HG02970 (cell line): ENCODE measurements at regions not wholly inside any gene's neighbourhood (a gene's known extent, or its start where the extent isn't known, plus 50 kb on each side); places are given as distances from the start of the nearest gene placed in this dataset.
A peak's percentile ranks its signal among the peaks of the same experiment; 100 is the strongest.
"Not testable (repeated sequence)": the region's sequence is repeated elsewhere in the genome, so short reads cannot be mapped to it uniquely, and the experiment has no call there.

Experiments used
- ATAC-seq: cut with Tn5 transposase; IDR thresholded peaks from one replicate; pipeline ENCODE4 v1.9.1; 2021; ENCODE audit warnings: mild to moderate bottlenecking, moderate library complexity, moderate number of reproducible peaks; ENCODE audit not compliant: unreplicated experiment, low FRiP score

DNA sequence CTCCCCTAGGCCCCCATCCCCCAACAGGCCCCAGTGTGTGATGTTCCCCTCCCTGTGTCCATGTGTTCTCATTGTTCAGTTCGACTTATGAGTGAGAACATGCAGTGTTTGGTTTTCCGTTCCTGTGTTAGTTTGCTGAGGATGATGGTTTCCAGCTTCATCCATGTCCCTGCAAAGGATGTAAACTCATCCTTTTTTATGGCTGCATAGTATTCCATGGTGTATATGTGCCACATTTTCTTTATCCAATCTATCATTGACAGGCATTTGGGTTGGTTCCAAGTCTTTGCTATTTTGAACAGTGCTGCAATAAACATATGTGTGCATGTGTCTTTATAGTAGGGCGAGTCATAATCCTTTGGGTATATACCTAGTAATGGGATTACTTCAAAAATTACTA is 295.8 kb upstream of the NUDT12 start:
- ATAC-seq: not testable (repeated sequence)

DNA sequence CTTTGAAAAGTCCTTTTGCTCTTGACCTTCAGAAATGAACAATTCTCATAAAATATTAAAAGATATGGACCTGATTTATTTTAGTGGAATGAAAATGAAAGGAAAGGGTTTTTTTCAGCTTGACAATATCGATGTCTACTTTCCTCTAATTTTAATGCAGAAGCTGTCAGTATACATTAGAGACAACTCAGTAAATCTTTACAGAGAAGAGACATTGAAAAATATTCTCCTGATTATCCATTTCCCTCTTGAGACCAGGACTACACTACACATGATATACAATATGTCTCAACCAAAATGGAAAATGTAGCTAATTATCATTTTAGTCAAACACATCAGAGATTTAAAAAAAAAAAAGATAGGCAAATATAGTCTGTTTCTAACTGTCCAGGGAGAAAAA is 288.5 kb upstream of the NUDT12 start:
- ATAC-seq: no peak

DNA sequence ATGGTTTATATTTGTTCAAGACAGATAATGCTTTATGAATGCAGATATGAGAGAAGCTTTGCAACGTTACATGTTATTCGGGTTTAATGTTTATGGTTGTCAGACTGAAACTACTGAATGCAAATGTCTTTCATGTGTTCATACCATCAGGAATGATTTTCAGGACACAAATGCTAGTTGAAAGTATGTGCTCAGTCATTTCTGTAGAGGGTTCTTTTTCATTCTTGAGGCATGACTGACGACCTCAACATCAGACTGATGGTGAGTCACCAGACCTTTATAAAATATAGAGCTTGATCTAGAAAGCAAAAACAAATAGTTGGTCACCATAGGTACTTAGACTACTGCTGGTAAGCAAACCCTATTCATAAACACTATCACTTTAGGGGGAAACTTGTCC is 287.3 kb upstream of the NUDT12 start:
- ATAC-seq: no peak

DNA sequence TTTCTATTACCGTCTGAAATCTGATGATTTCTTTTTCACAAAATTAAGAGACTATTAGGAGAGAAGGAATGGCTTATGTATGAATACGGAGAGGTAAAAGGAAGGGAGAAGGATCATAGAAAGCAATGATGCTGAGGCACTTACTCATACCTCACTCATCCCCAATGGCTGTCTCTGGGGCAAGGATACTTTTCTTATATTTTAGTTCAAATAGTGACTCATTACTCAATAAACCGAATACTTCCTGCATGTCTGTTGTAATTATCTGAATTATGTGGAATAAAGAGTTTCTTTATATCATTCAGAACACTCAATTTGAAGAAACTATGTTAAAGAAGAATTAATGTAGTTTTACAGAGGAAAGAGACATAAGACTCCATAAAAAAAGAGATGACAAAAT is 284.5 kb upstream of the NUDT12 start:
- no peak for ATAC-seq

DNA sequence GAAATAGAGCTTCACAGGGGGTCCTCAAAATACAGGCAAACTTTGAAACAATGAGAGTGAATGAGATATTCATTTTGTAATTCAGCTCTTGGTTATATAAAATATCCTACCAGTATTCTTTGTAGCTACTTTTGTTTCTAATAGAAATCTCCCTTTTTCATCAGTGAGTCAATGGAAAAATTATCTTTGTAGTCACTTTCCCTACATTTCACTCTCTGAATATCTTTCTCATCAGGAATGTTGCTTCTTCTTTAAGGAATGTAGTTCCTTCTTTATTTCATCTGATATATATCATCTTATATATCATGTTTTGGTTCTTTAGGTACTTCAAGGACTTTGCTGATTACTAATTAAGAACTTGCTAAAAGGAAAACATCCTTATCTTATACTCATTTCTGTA is 280.3 kb upstream of the NUDT12 start:
- no peak for ATAC-seq

DNA sequence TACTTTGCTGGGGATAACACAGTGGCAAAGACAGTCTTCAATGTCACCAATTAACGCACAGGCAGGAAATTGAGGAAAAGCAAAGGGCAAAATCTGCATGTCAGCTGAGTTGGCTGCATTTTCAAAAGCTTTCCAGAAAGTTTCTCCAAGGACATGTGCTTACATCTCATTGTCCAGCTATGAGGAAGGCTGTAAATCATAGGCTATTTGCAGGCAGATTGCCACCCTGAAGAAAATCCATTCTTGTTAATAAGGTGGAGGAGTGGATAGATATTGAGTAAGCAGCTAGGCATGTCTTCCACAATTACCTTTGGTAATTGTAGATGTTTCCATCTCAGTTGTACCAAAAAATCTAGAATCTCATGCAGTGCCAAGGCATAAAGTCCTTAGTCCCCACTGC is 278.0 kb upstream of the NUDT12 start:
- ATAC-seq: no peak

DNA sequence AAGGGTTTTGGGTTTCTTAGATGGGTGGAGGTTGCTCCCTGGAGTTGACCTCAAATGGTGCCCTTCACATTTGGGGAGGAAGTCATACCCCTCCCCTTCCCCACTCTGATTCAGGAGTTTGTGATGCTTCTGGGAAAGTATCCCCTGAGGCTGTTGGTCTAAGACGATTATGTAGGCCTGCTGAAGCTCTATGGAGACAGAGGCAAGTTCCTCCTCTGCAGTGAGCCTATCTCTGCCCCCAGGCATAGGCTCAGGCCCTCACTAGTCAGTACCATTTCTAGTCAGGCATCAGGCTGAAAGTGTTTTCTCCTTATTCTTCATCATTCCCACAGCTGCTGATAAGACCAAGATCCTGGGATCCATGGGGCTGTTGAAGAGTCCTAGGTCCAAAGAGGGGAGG is 271.6 kb upstream of the NUDT12 start:
- ATAC-seq: no peak

DNA sequence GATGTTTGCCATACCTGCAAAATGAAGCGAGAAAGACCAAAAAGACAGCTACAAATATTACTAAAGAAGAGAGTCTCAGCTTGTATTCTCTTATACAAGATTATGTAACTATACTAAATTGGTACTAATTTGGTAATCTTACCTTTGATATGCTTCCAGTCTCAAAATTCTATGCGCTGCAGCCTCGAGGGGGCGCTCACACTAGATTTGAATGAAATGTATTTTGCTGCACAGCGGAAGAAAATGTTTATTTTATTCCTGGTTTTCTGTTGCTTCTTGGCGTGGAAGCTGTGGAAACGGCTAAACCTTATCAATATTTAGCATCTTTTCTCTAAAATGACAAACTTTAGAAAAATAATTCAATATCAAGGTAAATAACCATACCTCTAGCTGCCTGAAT is 267.0 kb upstream of the NUDT12 start:
- ATAC-seq: no peak

DNA sequence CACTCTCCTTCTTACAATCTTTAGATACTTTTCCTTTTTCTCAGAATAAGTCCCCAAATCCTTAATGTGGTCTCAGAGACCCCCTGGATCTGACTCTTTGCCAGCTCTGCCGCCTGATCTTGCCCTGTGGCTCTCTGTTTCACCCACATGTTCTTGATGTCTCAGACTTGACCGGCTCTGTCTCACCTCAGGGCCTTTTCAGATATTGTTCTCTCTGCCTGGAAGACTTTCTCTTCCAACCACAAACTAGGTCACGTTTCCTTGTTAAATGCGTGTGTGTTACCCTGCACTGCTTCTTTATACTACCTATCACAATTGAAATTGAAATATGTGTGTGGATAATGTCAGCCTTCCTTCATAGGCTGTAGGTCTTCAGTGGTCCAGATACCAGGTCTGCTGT is 265.4 kb upstream of the NUDT12 start:
- ATAC-seq: no peak

DNA sequence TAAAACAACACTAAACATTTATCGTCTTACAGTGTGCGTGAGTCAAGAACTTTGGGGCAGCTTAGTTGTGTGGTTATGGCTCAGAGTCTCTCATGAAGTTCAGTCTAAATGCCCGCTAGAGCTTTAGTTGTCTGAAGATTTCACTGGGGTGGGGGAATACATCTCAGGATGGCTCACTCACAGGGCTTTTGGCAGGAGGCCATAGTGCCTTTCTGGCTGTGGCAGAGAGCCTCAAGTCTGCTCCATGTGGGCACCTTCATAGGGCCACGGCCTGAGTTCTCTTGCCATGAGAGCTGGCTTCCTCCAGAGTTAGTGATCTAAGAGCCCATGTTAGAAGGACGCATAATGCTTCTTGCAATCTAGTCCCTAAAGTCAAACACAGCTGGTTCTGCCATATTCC is 258.8 kb upstream of the NUDT12 start:
- ATAC-seq: no peak

DNA sequence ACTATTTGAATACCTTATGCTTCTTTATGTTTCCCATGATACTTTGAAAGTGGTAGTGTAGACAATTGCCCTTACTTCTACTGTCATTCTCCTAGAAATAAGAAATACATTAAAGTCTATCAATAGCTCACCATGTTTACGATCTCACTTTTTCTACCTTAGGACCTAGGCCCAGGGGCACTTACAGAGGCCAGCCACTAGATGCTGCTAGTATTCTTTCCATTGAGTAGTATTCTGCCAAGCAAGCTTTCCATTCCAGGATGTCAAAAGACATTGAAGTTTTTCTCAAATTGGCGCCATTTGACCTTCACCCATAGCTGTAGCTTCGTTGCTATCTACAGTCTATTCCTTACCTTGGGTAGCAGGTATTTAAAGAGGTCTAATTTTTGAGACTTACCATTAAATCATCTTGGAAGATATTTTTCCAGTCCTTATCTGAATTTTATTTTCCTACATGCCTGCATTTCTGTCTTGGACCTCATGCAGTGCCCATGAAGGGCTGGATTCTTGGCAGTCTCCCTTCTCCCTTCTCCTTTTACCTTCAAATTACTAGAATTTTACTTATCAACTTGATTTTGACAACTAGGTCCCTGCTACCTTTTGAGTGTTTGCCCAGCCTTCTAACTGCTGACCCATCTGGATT is 246.0 kb upstream of the NUDT12 start:
- ATAC-seq: peak; percentile 75

DNA sequence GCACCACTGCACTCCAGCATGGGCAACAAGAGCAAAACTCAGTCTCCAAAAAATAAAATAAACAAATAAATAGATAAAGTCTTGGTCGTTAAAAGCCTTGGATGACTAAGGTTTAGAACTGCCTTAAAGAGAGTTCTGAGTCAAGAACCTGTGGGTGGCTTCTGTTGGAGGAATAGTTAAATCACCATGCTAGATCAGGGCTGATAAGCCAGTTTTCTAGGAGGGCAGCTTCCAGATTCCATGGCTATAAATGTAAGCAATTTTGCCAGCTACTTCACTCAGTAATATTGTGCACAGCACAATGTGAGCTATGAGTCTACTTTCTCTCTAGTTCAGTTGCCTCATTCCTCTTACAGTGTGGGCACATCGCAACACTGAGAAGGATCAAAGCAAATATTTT is 242.1 kb upstream of the NUDT12 start:
- ATAC-seq: no peak

DNA sequence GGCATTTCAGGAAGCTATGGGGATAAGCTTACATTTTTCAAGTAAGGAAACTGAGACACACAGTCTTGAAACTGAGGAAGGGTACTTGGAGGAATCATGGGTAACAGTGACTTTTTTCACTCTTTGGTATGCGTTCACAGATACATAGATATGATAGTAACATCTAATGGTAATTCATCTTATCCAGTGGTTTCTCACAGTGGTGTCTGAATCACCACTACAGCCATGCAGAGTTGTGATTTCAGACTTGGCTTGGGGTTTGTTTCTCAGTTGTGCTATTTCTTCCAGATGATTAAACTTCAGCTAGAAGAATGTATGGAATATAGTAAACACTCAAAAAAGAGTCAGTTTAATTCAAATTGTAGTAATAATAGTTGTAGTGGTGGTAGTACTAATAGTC is 239.1 kb upstream of the NUDT12 start:
- no peak for ATAC-seq

DNA sequence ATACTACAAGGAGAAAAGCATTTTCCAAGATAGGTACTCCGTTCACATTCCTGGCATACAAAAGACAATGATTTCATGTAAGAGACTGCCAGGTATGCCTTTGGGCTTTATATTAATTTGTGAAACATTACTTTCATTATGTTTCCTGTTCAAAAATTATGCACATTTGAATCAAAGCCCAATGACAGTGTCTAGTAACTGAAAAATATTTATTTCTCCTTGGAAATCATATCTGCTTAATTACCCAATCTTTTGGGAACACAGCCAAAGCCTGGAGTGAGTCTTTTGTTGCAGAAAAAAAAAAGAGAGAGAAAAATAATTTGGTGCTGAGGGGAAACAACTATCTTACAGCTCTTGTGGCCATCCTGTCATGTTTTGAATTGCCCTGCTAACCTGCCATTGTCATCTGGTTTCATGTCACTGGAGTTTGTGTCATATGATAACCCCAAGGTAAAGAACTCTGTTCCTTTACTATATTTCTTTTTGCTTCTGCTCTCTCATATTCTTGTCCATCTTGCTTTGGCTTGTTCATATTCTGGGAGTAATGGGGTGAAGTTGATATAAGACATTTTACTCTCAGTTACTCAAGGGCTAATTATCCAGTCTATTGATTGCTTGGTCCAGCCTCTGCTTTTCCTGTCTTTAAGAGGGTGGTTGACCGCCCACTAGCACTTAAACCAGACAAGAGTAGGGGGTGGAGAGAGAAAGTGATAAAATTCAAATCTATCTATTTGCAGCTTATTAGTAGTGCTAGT is 238.3 kb upstream of the NUDT12 start:
- no peak for ATAC-seq

DNA sequence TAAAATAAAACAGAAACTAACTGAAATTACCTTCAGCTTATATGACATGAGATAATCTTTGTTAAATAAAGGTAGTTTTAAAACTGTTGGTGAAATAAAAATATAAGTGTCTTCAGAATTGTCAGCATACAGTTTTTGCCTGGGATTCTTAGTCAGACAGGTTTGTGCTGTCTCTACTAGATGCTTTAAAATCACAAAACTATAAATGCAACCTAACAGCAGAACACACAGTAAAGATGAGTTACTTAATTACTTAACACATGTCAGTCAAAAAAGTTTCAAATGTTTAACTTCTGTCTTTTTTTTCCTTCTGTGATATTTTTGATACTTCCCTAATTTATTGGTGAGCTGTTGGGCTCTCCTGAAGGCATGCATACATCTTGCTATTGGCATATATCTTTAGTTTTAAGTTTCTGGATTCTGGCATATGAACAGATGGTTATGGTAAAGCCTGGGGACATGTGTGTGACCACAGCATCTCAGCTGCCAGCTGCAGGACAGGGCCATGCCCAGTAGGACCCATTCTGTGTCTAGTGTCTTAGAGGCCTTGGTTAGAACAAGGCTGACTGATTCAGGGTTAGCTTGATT is 231.1 kb upstream of the NUDT12 start:
- ATAC-seq: no peak

DNA sequence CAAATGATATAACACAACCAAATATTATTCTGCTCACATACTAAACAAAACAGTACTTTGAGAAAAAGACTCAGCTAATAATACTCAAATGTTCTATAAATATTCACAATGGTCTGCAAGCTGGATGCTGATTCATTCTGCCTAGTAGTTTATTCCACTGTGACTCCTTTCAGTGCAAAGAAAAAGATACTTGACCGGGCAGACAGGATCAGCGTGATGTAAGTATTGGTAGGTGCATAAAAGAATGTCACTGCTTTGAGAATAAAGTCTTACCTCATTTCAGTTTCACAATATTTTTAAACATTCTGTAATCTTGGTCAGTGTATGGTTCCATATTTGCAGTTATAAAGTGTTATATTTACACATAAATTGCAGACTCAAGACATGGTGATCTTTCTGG is 223.0 kb upstream of the NUDT12 start:
- ATAC-seq: no peak

DNA sequence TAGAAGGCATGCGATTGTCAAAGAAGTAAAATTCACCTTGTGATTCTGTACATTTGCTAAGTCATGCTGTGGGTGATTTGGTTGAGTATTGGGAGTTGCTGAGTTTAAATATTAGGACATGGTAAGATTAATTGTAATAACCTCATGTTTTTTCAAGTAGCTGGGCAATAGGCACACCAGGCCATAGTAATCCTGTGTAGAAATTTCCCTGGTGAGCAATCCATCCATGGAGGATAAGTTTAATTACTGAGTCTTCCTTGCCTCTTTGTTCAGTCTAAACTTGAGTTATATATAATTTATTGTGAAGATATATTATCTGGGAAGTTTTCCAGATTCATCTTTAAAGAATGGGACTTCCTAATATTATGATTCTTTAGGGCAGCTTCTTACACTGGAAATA is 221.1 kb upstream of the NUDT12 start:
- no peak for ATAC-seq

DNA sequence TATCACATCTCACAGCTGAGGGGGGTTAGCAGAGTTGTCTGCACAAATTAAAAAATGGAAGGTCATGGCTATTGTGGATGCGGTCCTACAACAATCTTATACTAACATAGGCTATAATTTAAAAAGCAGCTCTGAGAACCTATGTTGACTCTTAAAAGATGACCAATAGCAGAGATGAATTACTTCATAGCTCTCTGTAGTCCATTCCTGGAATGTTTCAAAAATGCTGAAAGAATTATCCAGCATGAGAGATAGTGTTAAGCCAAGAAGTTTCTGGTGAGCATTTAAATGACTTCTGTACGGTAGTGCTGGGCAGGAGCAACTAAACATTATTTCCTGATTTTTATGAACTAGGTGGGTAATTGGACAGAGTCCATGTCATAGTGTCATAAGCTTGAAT is 218.2 kb upstream of the NUDT12 start:
- ATAC-seq: no peak

DNA sequence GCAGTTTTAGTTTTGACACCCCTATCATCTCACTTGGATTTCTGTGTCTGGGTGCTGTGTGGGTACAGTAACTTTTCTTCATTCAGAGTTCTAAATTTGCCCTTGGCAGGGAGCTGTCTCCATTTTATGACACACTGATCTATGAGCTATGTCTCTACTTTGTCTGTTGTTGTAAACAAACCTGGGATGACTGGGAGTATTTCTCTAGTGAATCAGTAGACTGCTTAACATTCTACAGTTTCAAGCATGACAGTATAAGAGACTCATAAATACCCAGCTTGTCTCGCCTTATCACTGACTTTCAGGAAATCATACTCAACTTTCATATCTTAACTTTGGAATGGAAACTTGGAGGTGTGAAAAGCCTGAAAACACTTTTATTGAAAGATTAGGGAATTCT is 212.1 kb upstream of the NUDT12 start:
- ATAC-seq: no peak

DNA sequence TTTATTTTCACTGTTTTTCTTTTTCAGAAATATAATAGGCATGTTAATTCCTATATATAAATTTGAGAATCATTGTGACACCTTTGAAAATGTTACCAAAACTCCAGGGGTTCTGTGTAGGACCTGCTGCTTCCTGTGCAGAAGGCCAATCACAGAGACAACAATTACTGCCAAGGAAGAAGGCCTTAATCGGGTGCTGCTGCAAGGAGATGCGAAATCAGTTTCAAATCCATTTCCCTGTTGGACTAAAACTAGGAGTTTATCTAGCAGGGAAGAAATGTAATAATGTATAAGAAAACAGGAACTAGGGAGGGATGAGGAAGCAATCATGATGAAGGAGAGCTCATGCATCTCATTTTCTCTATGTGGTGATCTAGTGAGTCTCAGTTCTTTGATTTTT is 209.7 kb upstream of the NUDT12 start:
- ATAC-seq: no peak

DNA sequence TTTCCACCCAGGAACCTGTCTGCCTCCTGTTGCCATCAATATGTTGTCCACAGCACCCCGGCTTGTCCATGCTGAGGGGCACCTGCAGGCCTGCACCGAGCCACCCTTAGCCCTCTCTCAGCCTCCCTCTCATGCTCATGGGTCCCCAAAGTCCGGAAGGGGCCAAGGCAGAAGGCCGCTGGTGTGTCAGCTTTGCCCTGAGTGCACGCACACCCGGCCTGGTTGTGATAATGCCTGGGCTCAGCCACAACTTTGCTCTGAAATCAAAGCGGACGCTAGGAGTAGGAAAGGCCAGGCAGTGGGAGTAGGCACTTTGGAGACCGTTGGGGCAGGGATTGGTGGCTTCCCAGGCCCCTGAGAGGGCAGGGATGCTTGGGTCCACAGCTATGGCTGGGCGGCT is 201.8 kb upstream of the NUDT12 start:
- no peak for ATAC-seq

DNA sequence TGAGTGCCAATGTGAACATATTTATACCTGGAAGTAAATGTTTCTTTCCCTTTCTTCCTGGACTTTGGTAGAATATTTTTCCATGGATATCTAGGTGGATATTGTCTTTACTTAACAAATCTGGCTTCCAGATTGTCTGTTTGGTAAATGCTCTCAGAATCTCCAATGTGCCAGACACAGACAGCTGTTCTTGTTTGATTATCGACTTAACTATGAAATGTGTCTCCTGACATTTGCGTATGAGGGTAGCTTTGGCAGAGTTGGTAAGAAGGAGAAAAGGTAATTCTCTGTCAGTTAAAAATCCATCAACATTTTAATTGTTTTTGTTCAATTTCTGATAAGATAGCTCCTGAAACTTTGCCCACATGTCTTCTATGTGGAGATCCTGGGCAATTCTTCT is 196.4 kb upstream of the NUDT12 start:
- ATAC-seq: no peak
